ENCODE measurements at regions not wholly inside any gene's neighbourhood (a gene's known extent, or its start where the extent isn't known, plus 50 kb on each side); places are given as distances from the start of the nearest gene placed in this dataset.

- TF ChIP-seq, protein P1, sequence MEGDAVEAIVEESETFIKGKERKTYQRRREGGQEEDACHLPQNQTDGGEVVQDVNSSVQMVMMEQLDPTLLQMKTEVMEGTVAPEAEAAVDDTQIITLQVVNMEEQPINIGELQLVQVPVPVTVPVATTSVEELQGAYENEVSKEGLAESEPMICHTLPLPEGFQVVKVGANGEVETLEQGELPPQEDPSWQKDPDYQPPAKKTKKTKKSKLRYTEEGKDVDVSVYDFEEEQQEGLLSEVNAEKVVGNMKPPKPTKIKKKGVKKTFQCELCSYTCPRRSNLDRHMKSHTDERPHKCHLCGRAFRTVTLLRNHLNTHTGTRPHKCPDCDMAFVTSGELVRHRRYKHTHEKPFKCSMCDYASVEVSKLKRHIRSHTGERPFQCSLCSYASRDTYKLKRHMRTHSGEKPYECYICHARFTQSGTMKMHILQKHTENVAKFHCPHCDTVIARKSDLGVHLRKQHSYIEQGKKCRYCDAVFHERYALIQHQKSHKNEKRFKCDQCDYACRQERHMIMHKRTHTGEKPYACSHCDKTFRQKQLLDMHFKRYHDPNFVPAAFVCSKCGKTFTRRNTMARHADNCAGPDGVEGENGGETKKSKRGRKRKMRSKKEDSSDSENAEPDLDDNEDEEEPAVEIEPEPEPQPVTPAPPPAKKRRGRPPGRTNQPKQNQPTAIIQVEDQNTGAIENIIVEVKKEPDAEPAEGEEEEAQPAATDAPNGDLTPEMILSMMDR (IDR thresholded peaks at IDR 0.05), result no peak
- Histone ChIP-seq H3K4me1 (no peaks in the 10 kb centered on the region), H3K27me3 (ENCODE audit: insufficient read depth in 3 of 3, low read length in 2 of 3) (no peaks in the 10 kb centered on the region), H3K27ac (no peak overlapping the region), H3K4me3 (no peak overlapping the region), H3K9me3 (peaks cover 4% of the 10 kb centered on the region), H3K36me3 (ENCODE audit: insufficient read depth in 1 of 2, low read depth in 1 of 2) (no peaks in the 10 kb centered on the region)
- intact Hi-C loops (cut with DNase I), result no loop called here
- ATAC-seq (no peak), DNase-seq (no peak)
- WGBS, 3 donors, result 79 to 94% (median 91%) methylated on average over 3 of the region's 3 CpGs
Measured at GRCh38 chr13:80501556-80501955, 160.6 kb upstream of the SPRY2 start.

DNA sequence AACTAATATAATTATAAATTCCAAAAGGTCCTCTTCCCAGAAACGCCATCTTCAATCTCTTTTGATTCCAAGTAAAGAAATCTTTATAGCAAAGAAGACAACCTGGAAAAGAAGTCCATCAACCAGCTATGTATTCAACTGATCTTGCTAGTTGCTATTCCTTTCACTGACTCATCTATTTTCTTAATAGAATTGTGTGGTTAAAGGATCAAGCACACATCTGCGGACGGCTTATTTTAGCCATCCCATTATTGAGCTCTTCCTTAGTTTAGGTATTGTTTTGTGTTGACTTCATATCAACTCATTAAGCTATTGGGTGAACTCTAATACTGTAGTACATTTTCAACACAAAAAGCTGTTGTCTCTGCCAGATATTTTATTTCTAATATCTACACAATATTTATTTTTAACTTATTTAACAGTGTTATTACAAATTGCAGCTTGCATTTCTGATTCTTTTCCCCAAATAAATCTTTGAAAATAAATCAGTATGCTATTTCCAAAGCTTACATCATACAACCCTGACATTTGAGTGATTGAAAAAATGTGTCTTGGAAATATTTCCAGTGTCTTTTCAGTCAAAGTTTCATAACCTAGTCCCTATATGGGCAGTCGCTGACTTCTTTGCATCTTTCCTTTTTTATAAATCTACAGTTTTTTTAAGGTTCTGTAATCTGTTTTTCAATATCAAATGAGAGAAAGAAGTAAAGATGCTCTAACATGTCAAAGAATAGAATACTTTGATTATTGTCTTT is 158.8 kb upstream of the SPRY2 start:
- intact Hi-C loops (cut with DNase I), result no loop called here
- Histone ChIP-seq H3K27ac (no peak overlapping the region), H3K9me3 (no peaks in the 10 kb centered on the region), H3K4me3 (no peak overlapping the region), H3K27me3 (ENCODE audit: insufficient read depth in 3 of 3, low read length in 2 of 3) (no peaks in the 10 kb centered on the region), H3K36me3 (ENCODE audit: insufficient read depth in 1 of 2, low read depth in 1 of 2) (no peaks in the 10 kb centered on the region), H3K4me1 (no peaks in the 10 kb centered on the region)
- whole genome bisulfite sequencing, 3 donors, result 83 to 86% (median 84%) methylated on average over 4 of the region's 4 CpGs
- ATAC-seq (no peak), DNase-seq (no peak)
- TF ChIP-seq, protein P1 (IDR thresholded peaks at IDR 0.05), result no peak

GRCh38 chr13:80498433-80498832 is 157.5 kb upstream of the SPRY2 start:
- Histone ChIP-seq H3K9me3 (no peaks in the 10 kb centered on the region), H3K27ac (no peak overlapping the region), H3K4me1 (no peaks in the 10 kb centered on the region), H3K27me3 (ENCODE audit: insufficient read depth in 3 of 3, low read length in 2 of 3) (no peaks in the 10 kb centered on the region), H3K36me3 (ENCODE audit: insufficient read depth in 1 of 2, low read depth in 1 of 2) (no peaks in the 10 kb centered on the region), H3K4me3 (no peak overlapping the region)
- TF ChIP-seq, protein P1 (IDR thresholded peaks at IDR 0.05), result no peak
- no peak for ATAC-seq
- intact Hi-C loops (cut with DNase I), result no loop called here
- WGBS, 3 donors, result 87 to 92% (median 88%) methylated on average over 3 of the region's 3 CpGs
- no peak for DNase-seq

- intact Hi-C loops (cut with DNase I), result no loop called here
- ATAC-seq (no peak), DNase-seq (no peak)
- no peaks in the 10 kb centered on the region for H3K4me1 ChIP-seq
- H3K9me3 ChIP-seq, result no peaks in the 10 kb centered on the region
- H3K4me3 ChIP-seq, result no peak overlapping the region
- H3K36me3 ChIP-seq (ENCODE audit: insufficient read depth in 1 of 2, low read depth in 1 of 2), result no peaks in the 10 kb centered on the region
- WGBS, 3 donors, result 78 to 86% (median 82%) methylated on average over 3 of the region's 3 CpGs
- TF ChIP-seq, protein P1 (IDR thresholded peaks at IDR 0.05), result no peak
- H3K27me3 ChIP-seq (ENCODE audit: insufficient read depth in 3 of 3, low read length in 2 of 3), result no peaks in the 10 kb centered on the region
- H3K27ac ChIP-seq, result no peak overlapping the region
Measured at GRCh38 chr13:80497978-80498377, 157.1 kb upstream of the SPRY2 start.

GRCh38 chr13:80497439-80497838 is 156.5 kb upstream of the SPRY2 start:
- DNase-seq (no peak), ATAC-seq (no peak)
- H3K4me1 ChIP-seq, result no peaks in the 10 kb centered on the region
- H3K27ac ChIP-seq, result no peak overlapping the region
- WGBS, 3 donors, result 88 to 95% (median 88%) methylated on average over 1 of the region's 1 CpG
- TF ChIP-seq, protein P1 (IDR thresholded peaks at IDR 0.05), result no peak
- H3K36me3 ChIP-seq (ENCODE audit: insufficient read depth in 1 of 2, low read depth in 1 of 2), result no peaks in the 10 kb centered on the region
- H3K4me3 ChIP-seq, result no peak overlapping the region
- intact Hi-C loops (cut with DNase I), result no loop called here
- H3K27me3 ChIP-seq (ENCODE audit: insufficient read depth in 3 of 3, low read length in 2 of 3), result no peaks in the 10 kb centered on the region
- no peaks in the 10 kb centered on the region for H3K9me3 ChIP-seq
